ENCODE measurements at regions not wholly inside any gene's neighbourhood (a gene's known extent, or its start where the extent isn't known, plus 50 kb on each side); places are given as distances from the start of the nearest gene placed in this dataset.
"Not testable (repeated sequence)": the region's sequence is repeated elsewhere in the genome, so short reads cannot be mapped to it uniquely, and the experiment has no call there.

- Histone ChIP-seq H3K36me3 (ENCODE audit: control insufficient read depth in 2 of 2, insufficient read depth in 1 of 2, low read length in 2 of 2) (no peaks in the 10 kb centered on the region), H3K4me3 (ENCODE audit: low read depth, low read length) (no peak overlapping the region), H3K27ac (ENCODE audit: extremely low read depth, low read depth, low read length) (no peak overlapping the region), H3K4me1 (ENCODE audit: control insufficient read depth, insufficient read depth, low read length) (no peaks in the 10 kb centered on the region), H3K9me3 (ENCODE audit: control insufficient read depth, insufficient read depth, low read depth, low read length) (no peaks in the 10 kb centered on the region)
- ChIA-PET POLR2A (no interaction called here), CTCF (no interaction called here)
- peak; percentile 43; the same call in 1 of the 2 replicates for TF ChIP-seq ZIC2 (tag by site-specific recombination; IDR thresholded peaks at IDR 0.05)
- TF ChIP-seq ZBTB17 (tag by site-specific recombination; IDR thresholded peaks at IDR 0.05): no peak
- no peak for TF ChIP-seq SP3 (tag by site-specific recombination; IDR thresholded peaks at IDR 0.05)
Measured at GRCh38 chr4:40693946-40694345, 55.8 kb upstream of the NSUN7 start.

DNA sequence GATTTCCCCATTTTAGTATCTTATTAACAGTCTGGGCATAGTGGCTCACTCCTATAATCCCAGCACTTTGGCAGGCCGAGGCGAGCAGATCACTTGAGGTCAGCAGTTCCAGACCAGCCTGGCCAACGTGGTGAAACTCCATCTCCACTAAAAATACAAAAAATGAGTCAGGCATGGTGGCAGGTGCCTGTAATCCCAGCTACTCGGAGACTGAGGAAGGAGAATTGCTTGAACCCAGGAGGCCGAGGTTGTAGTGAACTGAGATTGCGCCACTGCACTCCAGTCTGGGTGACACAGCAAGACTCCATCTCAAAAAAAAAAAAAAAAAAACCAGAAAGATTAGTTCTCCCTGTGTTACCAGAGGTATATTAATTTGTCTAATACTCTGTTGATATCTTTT, 52.3 kb upstream of the NSUN7 start:
- CTCF ChIA-PET; H3K27ac ChIP-seq (ENCODE audit: extremely low read depth, low read depth, low read length); H3K4me1 ChIP-seq (ENCODE audit: control insufficient read depth, insufficient read depth, low read length); H3K4me3 ChIP-seq (ENCODE audit: low read depth, low read length); H3K9me3 ChIP-seq (ENCODE audit: control insufficient read depth, insufficient read depth, low read depth, low read length); POLR2A ChIA-PET; H3K36me3 ChIP-seq (ENCODE audit: control insufficient read depth in 2 of 2, insufficient read depth in 1 of 2, low read length in 2 of 2): not testable (repeated sequence)

- no peak overlapping the region for H3K4me3 ChIP-seq (ENCODE audit: low read depth, low read length)
- no peaks in the 10 kb centered on the region for H3K4me1 ChIP-seq (ENCODE audit: control insufficient read depth, insufficient read depth, low read length)
- no peak overlapping the region for H3K27ac ChIP-seq (ENCODE audit: extremely low read depth, low read depth, low read length)
- CTCF ChIA-PET: no interaction called here
- no peaks in the 10 kb centered on the region for H3K9me3 ChIP-seq (ENCODE audit: control insufficient read depth, insufficient read depth, low read depth, low read length)
- TF ChIP-seq ZNF555 (tag by site-specific recombination; conservative IDR thresholded peaks at IDR 0.05) (no peak), EGR2 (tag by site-specific recombination; IDR thresholded peaks at IDR 0.05; ENCODE audit: low read depth) (no peak), ZNF366 (tag by site-specific recombination; conservative IDR thresholded peaks at IDR 0.05) (no peak), ZNF37A (tag by site-specific recombination; IDR thresholded peaks at IDR 0.05) (no peak), GFI1B (tag by site-specific recombination; IDR thresholded peaks at IDR 0.05) (no peak), PRDM4 (tag by site-specific recombination; IDR thresholded peaks at IDR 0.05) (no peak), ZNF394 (tag by site-specific recombination; IDR thresholded peaks at IDR 0.05; ENCODE audit: borderline replicate concordance) (no peak), ZNF792 (tag by site-specific recombination; IDR thresholded peaks at IDR 0.05) (no peak), ZNF837 (tag by site-specific recombination; IDR thresholded peaks at IDR 0.05) (no peak), ZNF10 (tag by site-specific recombination; IDR thresholded peaks at IDR 0.05) (no peak), ZEB2 (tag by site-specific recombination; IDR thresholded peaks at IDR 0.05) (no peak), ZBTB20 (tag by site-specific recombination; IDR thresholded peaks at IDR 0.05) (no peak)
- TF ChIP-seq, protein P1, sequence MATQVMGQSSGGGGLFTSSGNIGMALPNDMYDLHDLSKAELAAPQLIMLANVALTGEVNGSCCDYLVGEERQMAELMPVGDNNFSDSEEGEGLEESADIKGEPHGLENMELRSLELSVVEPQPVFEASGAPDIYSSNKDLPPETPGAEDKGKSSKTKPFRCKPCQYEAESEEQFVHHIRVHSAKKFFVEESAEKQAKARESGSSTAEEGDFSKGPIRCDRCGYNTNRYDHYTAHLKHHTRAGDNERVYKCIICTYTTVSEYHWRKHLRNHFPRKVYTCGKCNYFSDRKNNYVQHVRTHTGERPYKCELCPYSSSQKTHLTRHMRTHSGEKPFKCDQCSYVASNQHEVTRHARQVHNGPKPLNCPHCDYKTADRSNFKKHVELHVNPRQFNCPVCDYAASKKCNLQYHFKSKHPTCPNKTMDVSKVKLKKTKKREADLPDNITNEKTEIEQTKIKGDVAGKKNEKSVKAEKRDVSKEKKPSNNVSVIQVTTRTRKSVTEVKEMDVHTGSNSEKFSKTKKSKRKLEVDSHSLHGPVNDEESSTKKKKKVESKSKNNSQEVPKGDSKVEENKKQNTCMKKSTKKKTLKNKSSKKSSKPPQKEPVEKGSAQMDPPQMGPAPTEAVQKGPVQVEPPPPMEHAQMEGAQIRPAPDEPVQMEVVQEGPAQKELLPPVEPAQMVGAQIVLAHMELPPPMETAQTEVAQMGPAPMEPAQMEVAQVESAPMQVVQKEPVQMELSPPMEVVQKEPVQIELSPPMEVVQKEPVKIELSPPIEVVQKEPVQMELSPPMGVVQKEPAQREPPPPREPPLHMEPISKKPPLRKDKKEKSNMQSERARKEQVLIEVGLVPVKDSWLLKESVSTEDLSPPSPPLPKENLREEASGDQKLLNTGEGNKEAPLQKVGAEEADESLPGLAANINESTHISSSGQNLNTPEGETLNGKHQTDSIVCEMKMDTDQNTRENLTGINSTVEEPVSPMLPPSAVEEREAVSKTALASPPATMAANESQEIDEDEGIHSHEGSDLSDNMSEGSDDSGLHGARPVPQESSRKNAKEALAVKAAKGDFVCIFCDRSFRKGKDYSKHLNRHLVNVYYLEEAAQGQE (tag by site-specific recombination; IDR thresholded peaks at IDR 0.05): no peak
- TF ChIP-seq, protein P2, sequence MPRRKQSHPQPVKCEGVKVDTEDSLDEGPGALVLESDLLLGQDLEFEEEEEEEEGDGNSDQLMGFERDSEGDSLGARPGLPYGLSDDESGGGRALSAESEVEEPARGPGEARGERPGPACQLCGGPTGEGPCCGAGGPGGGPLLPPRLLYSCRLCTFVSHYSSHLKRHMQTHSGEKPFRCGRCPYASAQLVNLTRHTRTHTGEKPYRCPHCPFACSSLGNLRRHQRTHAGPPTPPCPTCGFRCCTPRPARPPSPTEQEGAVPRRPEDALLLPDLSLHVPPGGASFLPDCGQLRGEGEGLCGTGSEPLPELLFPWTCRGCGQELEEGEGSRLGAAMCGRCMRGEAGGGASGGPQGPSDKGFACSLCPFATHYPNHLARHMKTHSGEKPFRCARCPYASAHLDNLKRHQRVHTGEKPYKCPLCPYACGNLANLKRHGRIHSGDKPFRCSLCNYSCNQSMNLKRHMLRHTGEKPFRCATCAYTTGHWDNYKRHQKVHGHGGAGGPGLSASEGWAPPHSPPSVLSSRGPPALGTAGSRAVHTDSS (tag by site-specific recombination; IDR thresholded peaks at IDR 0.05): no peak
- TF ChIP-seq, protein P3, sequence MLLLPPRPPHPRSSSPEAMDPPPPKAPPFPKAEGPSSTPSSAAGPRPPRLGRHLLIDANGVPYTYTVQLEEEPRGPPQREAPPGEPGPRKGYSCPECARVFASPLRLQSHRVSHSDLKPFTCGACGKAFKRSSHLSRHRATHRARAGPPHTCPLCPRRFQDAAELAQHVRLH (tag by site-specific recombination; IDR thresholded peaks at IDR 0.05): no peak
- POLR2A ChIA-PET: interaction anchor here (0.6 kb wide), 1 partner anchor 109 kb away, joined by 3 read pairs; no protein-coding TSS in a partner anchor
- no peaks in the 10 kb centered on the region for H3K36me3 ChIP-seq (ENCODE audit: control insufficient read depth in 2 of 2, insufficient read depth in 1 of 2, low read length in 2 of 2)
Measured at GRCh38 chr4:40698733-40699132, 51.0 kb upstream of the NSUN7 start.
